Smooth muscle cell (in vitro differentiated cells): ENCODE measurements at regions not wholly inside any gene's neighbourhood (a gene's known extent, or its start where the extent isn't known, plus 50 kb on each side); places are given as distances from the start of the nearest gene placed in this dataset.

Source experiments
- DNase-seq: peaks from one replicate; lab custom pipeline; 2025; ENCODE audit not compliant: unreplicated experiment; lab: John Stamatoyannopoulos, UW
- H2AFZ ChIP-seq: fragments of 200-600 bp; sonication (generic); 2 replicates; pipeline ENCODE4 v1.6.0; 2016; ENCODE audit warnings: antibody characterized with exemption, low read depth, mild to moderate bottlenecking
- H3F3A ChIP-seq: fragments of 200-600 bp; sonication (generic); 2 replicates; pipeline ENCODE4 v1.6.0; 2017; ENCODE audit warnings: antibody characterized with exemption, low read depth
- H3K27ac ChIP-seq: fragments of 200-600 bp; sonication (generic); 2 replicates; pipeline ENCODE4 v1.5.1; 2016; ENCODE audit warnings: low read depth, mild to moderate bottlenecking
- H3K27me3 ChIP-seq: fragments of 200-600 bp; sonication (generic); 2 replicates; pipeline ENCODE4 v1.6.1; 2016; ENCODE audit warnings: low read depth, mild to moderate bottlenecking
- H3K36me3 ChIP-seq: fragments of 200-600 bp; sonication (generic); 2 replicates; pipeline ENCODE4 v1.5.1; 2016; ENCODE audit warnings: low read depth
- H3K4me1 ChIP-seq: fragments of 200-600 bp; sonication (generic); 2 replicates; pipeline ENCODE4 v1.5.1; 2016; ENCODE audit warnings: low read depth
- H3K4me2 ChIP-seq: fragments of 200-600 bp; sonication (generic); 2 replicates; pipeline ENCODE4 v1.6.0; 2016; ENCODE audit warnings: mild to moderate bottlenecking
- H3K4me3 ChIP-seq: fragments of 200-600 bp; sonication (generic); 2 replicates; pipeline ENCODE4 v1.5.1; 2016; ENCODE audit warnings: mild to moderate bottlenecking
- H3K79me2 ChIP-seq: fragments of 200-600 bp; sonication (generic); 2 replicates; pipeline ENCODE4 v1.6.0; 2016; ENCODE audit warnings: low read depth, mild to moderate bottlenecking
- H3K9ac ChIP-seq: fragments of 200-600 bp; sonication (generic); 2 replicates; pipeline ENCODE4 v1.6.0; 2016; ENCODE audit warnings: low read depth
- H3K9me3 ChIP-seq: fragments of 200-600 bp; sonication (generic); replicated peaks from 2 replicates; pipeline ENCODE4 v1.5.1; 2016; ENCODE audit warnings: low read depth
- H4K20me1 ChIP-seq: fragments of 200-600 bp; sonication (generic); 2 replicates; pipeline ENCODE4 v1.6.0; 2016; ENCODE audit warnings: low read depth
- WGBS: methylation state at CpG from one replicate; pipeline ENCODE4 v1.1.7; 2016; ENCODE audit warnings: low lambda C conversion rate; 5-methylcytosine and 5-hydroxymethylcytosine counted together
- TF ChIP-seq, protein P1 (sequence below): fragments of 200-600 bp; sonication (generic); IDR thresholded peaks from 2 replicates; pipeline ENCODE4 v1.5.1; 2017; ENCODE audit warnings: borderline replicate concordance, mild to moderate bottlenecking, antibody characterized with exemption; ENCODE audit not compliant: insufficient read depth, poor library complexity, severe bottlenecking

DNA sequence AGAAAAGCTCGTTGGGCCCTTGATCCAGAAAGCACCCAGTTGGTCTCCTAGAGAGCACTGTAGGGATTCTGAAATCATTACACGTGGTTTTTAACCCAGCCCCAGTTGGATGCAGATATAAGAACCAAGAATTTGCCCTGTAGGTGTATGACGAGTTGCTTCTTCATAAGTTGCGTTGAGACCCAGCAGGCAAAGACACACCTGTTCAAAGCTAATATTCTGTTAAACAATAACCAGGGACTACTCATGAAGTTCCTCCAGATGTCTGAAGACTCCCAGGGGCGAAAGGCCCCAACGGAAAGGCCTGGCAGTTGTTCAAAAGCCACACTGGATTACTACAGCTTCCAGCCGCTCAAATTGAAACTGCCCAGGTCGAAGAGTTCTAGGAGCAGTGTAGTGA lies 88.6 kb upstream of the HNRNPU start:
- Histone ChIP-seq H3K4me2 (no peak overlapping the region), H3K9ac (no peak overlapping the region), H3K27me3 (no peaks in the 10 kb centered on the region), H3F3A (no peaks in the 10 kb centered on the region), H3K27ac (no peak overlapping the region), H4K20me1 (no peaks in the 10 kb centered on the region), H3K79me2 (no peaks in the 10 kb centered on the region), H3K36me3 (no peaks in the 10 kb centered on the region), H2AFZ (no peak overlapping the region), H3K4me1 (no peaks in the 10 kb centered on the region), H3K9me3 (no peaks in the 10 kb centered on the region), H3K4me3 (no peak overlapping the region)
- TF ChIP-seq, protein P1, sequence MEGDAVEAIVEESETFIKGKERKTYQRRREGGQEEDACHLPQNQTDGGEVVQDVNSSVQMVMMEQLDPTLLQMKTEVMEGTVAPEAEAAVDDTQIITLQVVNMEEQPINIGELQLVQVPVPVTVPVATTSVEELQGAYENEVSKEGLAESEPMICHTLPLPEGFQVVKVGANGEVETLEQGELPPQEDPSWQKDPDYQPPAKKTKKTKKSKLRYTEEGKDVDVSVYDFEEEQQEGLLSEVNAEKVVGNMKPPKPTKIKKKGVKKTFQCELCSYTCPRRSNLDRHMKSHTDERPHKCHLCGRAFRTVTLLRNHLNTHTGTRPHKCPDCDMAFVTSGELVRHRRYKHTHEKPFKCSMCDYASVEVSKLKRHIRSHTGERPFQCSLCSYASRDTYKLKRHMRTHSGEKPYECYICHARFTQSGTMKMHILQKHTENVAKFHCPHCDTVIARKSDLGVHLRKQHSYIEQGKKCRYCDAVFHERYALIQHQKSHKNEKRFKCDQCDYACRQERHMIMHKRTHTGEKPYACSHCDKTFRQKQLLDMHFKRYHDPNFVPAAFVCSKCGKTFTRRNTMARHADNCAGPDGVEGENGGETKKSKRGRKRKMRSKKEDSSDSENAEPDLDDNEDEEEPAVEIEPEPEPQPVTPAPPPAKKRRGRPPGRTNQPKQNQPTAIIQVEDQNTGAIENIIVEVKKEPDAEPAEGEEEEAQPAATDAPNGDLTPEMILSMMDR, result no peak
- 85% methylated on average over 8 of the region's 8 CpGs for WGBS
- DNase-seq, result no peak

DNA sequence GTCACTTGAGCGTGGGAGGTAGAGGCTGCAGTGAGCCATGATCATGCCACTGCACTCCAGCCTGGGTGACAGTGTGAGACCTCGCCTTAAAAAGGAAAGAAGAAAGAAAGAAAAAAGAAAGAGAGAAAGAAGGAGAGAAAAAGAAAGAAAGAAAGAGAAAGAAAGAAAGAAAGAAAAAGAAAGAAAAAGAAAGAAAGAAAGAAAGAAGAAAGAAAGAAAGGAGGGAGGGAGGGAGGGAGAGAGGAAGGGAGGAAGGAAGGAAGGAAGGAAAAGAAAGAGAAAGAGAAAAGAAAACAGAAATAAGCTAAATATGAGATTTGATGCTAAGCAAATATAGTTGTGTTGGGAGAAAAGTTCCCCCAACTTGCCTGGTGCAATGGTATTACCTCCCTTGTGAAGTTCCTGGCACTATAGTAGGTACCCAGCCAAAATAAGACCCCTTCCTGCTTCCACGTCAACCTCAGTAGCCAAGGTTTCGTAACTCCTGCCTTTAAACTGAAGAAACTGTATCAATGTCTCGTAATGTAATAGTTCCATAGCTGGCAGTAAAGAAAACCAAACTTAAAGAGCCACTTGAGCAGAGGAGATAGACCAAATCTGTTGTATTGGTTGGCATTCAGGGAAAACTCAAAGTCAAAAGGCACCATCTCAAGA lies 88.1 kb upstream of the HNRNPU start:
- H3K4me2 ChIP-seq, result no peak overlapping the region
- H3K9ac ChIP-seq, result no peak overlapping the region
- WGBS, result 98% methylated on average over 5 of the region's 5 CpGs
- no peaks in the 10 kb centered on the region for H3K79me2 ChIP-seq
- DNase-seq, result no peak
- H3K36me3 ChIP-seq, result no peaks in the 10 kb centered on the region
- TF ChIP-seq, protein P1, result no peak
- H3K4me1 ChIP-seq, result no peaks in the 10 kb centered on the region
- H2AFZ ChIP-seq, result no peak overlapping the region
- no peaks in the 10 kb centered on the region for H4K20me1 ChIP-seq
- no peaks in the 10 kb centered on the region for H3K9me3 ChIP-seq
- no peak overlapping the region for H3K4me3 ChIP-seq
- H3K27me3 ChIP-seq, result no peaks in the 10 kb centered on the region
- H3K27ac ChIP-seq, result no peak overlapping the region
- no peaks in the 10 kb centered on the region for H3F3A ChIP-seq

DNA sequence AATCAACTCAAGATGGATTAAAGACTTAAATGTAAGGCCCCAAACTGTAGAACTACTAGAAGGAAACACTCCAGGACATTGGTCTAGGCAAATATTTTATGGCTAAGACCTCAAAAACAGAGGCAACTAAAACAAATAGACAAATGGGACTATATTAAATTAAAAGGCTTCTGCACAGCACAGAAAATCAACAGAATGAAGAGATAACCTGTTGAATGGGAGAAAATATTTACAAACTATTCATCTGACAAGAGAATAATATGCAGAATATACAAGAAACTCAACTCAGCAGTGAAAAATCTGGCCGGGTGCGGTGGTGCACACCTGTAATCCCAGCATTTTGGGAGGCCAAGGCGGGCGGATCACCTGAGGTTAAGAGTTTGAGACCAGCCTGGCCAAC lies 84.1 kb upstream of the HNRNPU start:
- Histone ChIP-seq H3K9ac (no peak overlapping the region), H3K36me3 (no peaks in the 10 kb centered on the region), H3K4me2 (no peak overlapping the region), H3K4me3 (no peak overlapping the region), H4K20me1 (no peaks in the 10 kb centered on the region), H3K4me1 (no peaks in the 10 kb centered on the region), H3F3A (no peaks in the 10 kb centered on the region), H3K27me3 (no peaks in the 10 kb centered on the region), H3K9me3 (no peaks in the 10 kb centered on the region), H3K27ac (no peak overlapping the region), H3K79me2 (no peaks in the 10 kb centered on the region), H2AFZ (no peak overlapping the region)
- WGBS, result 96% methylated on average over 4 of the region's 4 CpGs
- TF ChIP-seq, protein P1, result no peak
- DNase-seq, result no peak

DNA sequence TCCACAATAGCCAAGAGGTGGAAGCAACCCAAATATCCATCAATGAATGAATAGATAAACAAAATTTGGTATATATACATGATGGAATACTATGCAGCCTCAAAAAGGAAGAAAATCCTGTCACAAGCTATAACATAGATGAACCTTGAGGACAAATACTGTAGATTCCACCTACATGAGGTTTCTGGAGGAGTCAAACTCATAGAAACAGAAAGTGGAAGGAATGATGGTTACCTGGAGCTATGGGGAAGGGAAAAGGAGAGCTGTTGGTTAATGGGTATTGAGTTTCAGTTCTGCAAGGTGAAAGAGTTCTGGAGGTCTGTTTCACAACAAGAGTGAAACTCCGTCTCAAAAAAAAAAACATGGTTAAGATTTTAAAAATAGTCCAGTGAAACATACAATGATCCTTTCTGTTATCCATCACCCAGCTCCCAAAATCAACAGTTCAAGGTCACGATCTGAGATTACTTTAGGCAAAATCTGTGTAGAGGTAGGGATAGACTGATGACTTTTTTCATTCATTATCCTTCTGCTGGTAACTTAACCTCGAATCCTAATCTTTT lies 80.8 kb upstream of the HNRNPU start:
- TF ChIP-seq, protein P1, result no peak
- Histone ChIP-seq H3K27ac (no peak overlapping the region), H3K4me1 (no peaks in the 10 kb centered on the region), H3K4me3 (no peak overlapping the region), H3K9me3 (no peaks in the 10 kb centered on the region), H3K36me3 (no peaks in the 10 kb centered on the region), H3K79me2 (no peaks in the 10 kb centered on the region), H3K4me2 (no peak overlapping the region), H3K27me3 (no peaks in the 10 kb centered on the region), H4K20me1 (no peaks in the 10 kb centered on the region), H2AFZ (no peak overlapping the region), H3K9ac (no peak overlapping the region), H3F3A (no peaks in the 10 kb centered on the region)
- WGBS, result 90% methylated on average over 3 of the region's 3 CpGs
- DNase-seq, result no peak
